ENCODE measurements at regions not wholly inside any gene's neighbourhood (a gene's known extent, or its start where the extent isn't known, plus 50 kb on each side); places are given as distances from the start of the nearest gene placed in this dataset.

- H3K9me3 ChIP-seq (ENCODE audit: control insufficient read depth, insufficient read depth, low read depth, low read length), result no peaks in the 10 kb centered on the region
- CTCF ChIA-PET, result no interaction called here
- H3K4me1 ChIP-seq (ENCODE audit: control insufficient read depth, insufficient read depth, low read length), result no peaks in the 10 kb centered on the region
- POLR2A ChIA-PET, result no interaction called here
- H3K36me3 ChIP-seq (ENCODE audit: control insufficient read depth in 2 of 2, insufficient read depth in 1 of 2, low read length in 2 of 2), result no peaks in the 10 kb centered on the region
- no peak overlapping the region for H3K27ac ChIP-seq (ENCODE audit: extremely low read depth, low read depth, low read length)
- TF ChIP-seq SCRT2 (tag by site-specific recombination; IDR thresholded peaks at IDR 0.05) (no peak), ZNF19 (tag by site-specific recombination; IDR thresholded peaks at IDR 0.05; ENCODE audit: low read depth) (no peak), WT1 (tag by site-specific recombination; IDR thresholded peaks at IDR 0.05) (no peak), ZXDB (tag by site-specific recombination; IDR thresholded peaks at IDR 0.05) (no peak), ZBTB7A (tag by site-specific recombination; IDR thresholded peaks at IDR 0.05; ENCODE audit: low read depth) (no peak), PATZ1 (tag by site-specific recombination; IDR thresholded peaks at IDR 0.05) (no peak), ZNF560 (tag by site-specific recombination; IDR thresholded peaks at IDR 0.05; ENCODE audit: borderline replicate concordance) (no peak)
- TF ChIP-seq, protein P1, sequence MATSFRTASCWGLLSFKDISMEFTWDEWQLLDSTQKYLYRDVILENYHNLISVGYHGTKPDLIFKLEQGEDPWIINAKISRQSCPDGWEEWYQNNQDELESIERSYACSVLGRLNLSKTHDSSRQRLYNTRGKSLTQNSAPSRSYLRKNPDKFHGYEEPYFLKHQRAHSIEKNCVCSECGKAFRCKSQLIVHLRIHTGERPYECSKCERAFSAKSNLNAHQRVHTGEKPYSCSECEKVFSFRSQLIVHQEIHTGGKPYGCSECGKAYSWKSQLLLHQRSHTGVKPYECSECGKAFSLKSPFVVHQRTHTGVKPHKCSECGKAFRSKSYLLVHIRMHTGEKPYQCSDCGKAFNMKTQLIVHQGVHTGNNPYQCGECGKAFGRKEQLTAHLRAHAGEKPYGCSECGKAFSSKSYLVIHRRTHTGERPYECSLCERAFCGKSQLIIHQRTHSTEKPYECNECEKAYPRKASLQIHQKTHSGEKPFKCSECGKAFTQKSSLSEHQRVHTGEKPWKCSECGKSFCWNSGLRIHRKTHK (tag by site-specific recombination; IDR thresholded peaks at IDR 0.05), result no peak
- no peak overlapping the region for H3K4me3 ChIP-seq (ENCODE audit: low read depth, low read length)
Observed at GRCh38 chr13:18962168-18962734, 219.4 kb downstream of the TUBA3C start.

GRCh38 chr13:18961383-18962117, 220.1 kb downstream of the TUBA3C start:
- CTCF ChIA-PET, result no interaction called here
- TF ChIP-seq KLF10 (tag by site-specific recombination; IDR thresholded peaks at IDR 0.05) (no peak), ZNF521 (tag by site-specific recombination; IDR thresholded peaks at IDR 0.05) (no peak), ZNF423 (tag by site-specific recombination; IDR thresholded peaks at IDR 0.05) (no peak), ZNF112 (tag by site-specific recombination; IDR thresholded peaks at IDR 0.05) (no peak), ZNF660 (tag by site-specific recombination; IDR thresholded peaks at IDR 0.05) (no peak), ZBTB7A (tag by site-specific recombination; IDR thresholded peaks at IDR 0.05; ENCODE audit: low read depth) (no peak), ZSCAN23 (tag by site-specific recombination; IDR thresholded peaks at IDR 0.05) (no peak), ZNF280D (tag by site-specific recombination; IDR thresholded peaks at IDR 0.05) (no peak), ZNF394 (tag by site-specific recombination; IDR thresholded peaks at IDR 0.05; ENCODE audit: borderline replicate concordance) (no peak)
- TF ChIP-seq, protein P2, sequence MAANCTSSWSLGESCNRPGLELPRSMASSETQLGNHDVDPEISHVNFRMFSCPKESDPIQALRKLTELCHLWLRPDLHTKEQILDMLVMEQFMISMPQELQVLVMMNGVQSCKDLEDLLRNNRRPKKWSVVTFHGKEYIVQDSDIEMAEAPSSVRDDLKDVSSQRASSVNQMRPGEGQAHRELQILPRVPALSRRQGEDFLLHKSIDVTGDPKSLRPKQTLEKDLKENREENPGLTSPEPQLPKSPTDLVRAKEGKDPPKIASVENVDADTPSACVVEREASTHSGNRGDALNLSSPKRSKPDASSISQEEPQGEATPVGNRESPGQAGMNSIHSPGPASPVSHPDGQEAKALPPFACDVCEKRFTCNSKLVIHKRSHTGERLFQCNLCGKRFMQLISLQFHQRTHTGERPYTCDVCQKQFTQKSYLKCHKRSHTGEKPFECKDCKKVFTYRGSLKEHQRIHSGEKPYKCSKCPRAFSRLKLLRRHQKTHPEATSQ (tag by site-specific recombination; IDR thresholded peaks at IDR 0.05), result no peak
- H3K4me3 ChIP-seq (ENCODE audit: low read depth, low read length), result no peak overlapping the region
- no peak overlapping the region for H3K27ac ChIP-seq (ENCODE audit: extremely low read depth, low read depth, low read length)
- no peaks in the 10 kb centered on the region for H3K4me1 ChIP-seq (ENCODE audit: control insufficient read depth, insufficient read depth, low read length)
- no peaks in the 10 kb centered on the region for H3K9me3 ChIP-seq (ENCODE audit: control insufficient read depth, insufficient read depth, low read depth, low read length)
- H3K36me3 ChIP-seq (ENCODE audit: control insufficient read depth in 2 of 2, insufficient read depth in 1 of 2, low read length in 2 of 2), result no peaks in the 10 kb centered on the region
- POLR2A ChIA-PET, result no interaction called here

All from HEK293 (cell line).